NT2/D1 (cell line): ENCODE measurements at regions not wholly inside any gene's neighbourhood (a gene's known extent, or its start where the extent isn't known, plus 50 kb on each side); places are given as distances from the start of the nearest gene placed in this dataset.

Source experiments
- SUZ12 ChIP-seq: IDR thresholded peaks from 2 replicates; pipeline ENCODE4 v1.6.1; 2011; ENCODE audit not compliant: insufficient read length, insufficient read depth; ENCODE audit errors: extremely low read depth
- ZNF274 ChIP-seq: IDR thresholded peaks from 2 replicates; pipeline ENCODE4 v1.6.1; 2011; ENCODE audit warnings: mild to moderate bottlenecking, low read depth, low read length

DNA sequence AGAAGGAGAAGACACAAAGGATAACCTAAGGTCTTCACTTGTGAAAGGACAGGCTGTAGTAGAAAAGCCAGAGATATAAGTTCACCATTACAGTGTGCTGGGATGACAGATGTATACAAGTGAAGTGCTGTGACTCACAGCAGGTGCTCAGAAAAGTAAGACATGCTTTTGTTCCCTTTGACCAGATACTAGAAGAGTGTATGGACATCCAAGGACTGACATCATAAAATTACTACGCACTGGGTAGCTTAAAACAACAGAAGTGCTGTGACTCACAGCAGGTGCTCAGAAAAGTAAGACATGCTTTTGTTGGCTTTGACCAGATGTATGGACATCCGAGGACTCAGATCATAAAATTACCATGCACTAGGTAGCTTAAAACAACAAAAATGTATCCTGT, 61.6 kb upstream of the BTC start:
- TF ChIP-seq ZNF274 (no peak), SUZ12 (no peak)
